Caco-2 (cell line): ENCODE measurements at regions not wholly inside any gene's neighbourhood (a gene's known extent, or its start where the extent isn't known, plus 50 kb on each side); places are given as distances from the start of the nearest gene placed in this dataset.

Experiments
- BruUV-seq: library from RNA; stranded (reverse); fragments of 400-500 nt; replicated peaks from 2 replicates; lab custom pipeline; 2021; lab: Mats Ljungman, UMichigan
- CTCF ChIA-PET: fragments of 300-600 bp; sonication (Branson Sonifier 250); formaldehyde crosslinking; loops from one replicate; lab custom pipeline; 2022; ENCODE audit warnings: antibody characterized with exemption; lab: Charles Lee
- POLR2A ChIA-PET: fragments of 300-600 bp; sonication (Branson Sonifier 250); formaldehyde crosslinking; loops from one replicate; lab custom pipeline; 2022; ENCODE audit warnings: antibody characterized with exemption; lab: Charles Lee
- DNase-seq, 2 experiments: peaks; one replicate each; pipeline versions ENCODE4 v3.0.0 to v3.0.0-alpha.2; 2020 to 2022
- H3K27me3 ChIP-seq: replicated peaks from 2 replicates; pipeline ENCODE4 v1.6.0; 2011; ENCODE audit warnings: low read length; ENCODE audit not compliant: control insufficient read depth, insufficient read depth
- H3K36me3 ChIP-seq: 2 replicates; pipeline ENCODE4 v1.5.1; 2011; ENCODE audit warnings: low read length; ENCODE audit not compliant: control insufficient read depth, insufficient read depth
- H3K4me1 ChIP-seq: fragments of 250-450 bp; sonication (Bioruptor Pico); 2 replicates; pipeline ENCODE4 v1.5.1; 2020; ENCODE audit warnings: mild to moderate bottlenecking
- H3K4me3 ChIP-seq: 2 replicates; pipeline ENCODE4 v1.5.1; 2011; ENCODE audit warnings: low read depth, mild to moderate bottlenecking, control low read depth, low read length
- H3K9me3 ChIP-seq: fragments of 250-450 bp; sonication (Bioruptor Pico); 2 replicates; pipeline ENCODE4 v1.5.1; 2020; ENCODE audit warnings: mild to moderate bottlenecking, moderate library complexity
- H3K27ac Mint-ChIP-seq: one replicate; pipeline ENCODE4 v1.8.0; 2022; ENCODE audit warnings: mixed read lengths; ENCODE audit not compliant: unreplicated experiment
- H3K27me3 Mint-ChIP-seq: one replicate; pipeline ENCODE4 v1.8.0; 2022; ENCODE audit warnings: mixed read lengths; ENCODE audit not compliant: insufficient read depth, unreplicated experiment
- H3K36me3 Mint-ChIP-seq: one replicate; pipeline ENCODE4 v1.8.0; 2022; ENCODE audit warnings: mild to moderate bottlenecking, mixed read lengths; ENCODE audit not compliant: insufficient read depth, unreplicated experiment
- H3K4me1 Mint-ChIP-seq: one replicate; pipeline ENCODE4 v1.8.0; 2022; ENCODE audit warnings: low read depth, mixed read lengths; ENCODE audit not compliant: unreplicated experiment
- H3K4me3 Mint-ChIP-seq: one replicate; pipeline ENCODE4 v1.8.0; 2022; ENCODE audit warnings: mild to moderate bottlenecking, moderate library complexity, mixed read lengths; ENCODE audit not compliant: unreplicated experiment
- H3K9me3 Mint-ChIP-seq: one replicate; pipeline ENCODE4 v1.8.0; 2022; ENCODE audit warnings: mixed read lengths; ENCODE audit not compliant: unreplicated experiment
- intact Hi-C: fragments of 100-400 bp; cut with micrococcal nuclease; formaldehyde crosslinking; loops from one replicate; pipeline ENCODE4 v1.10.0; 2022; ENCODE audit not compliant: unreplicated experiment
- TF ChIP-seq, protein P1 (sequence below), 2 experiments: fragments of 200-600 bp in 1 of 2; IDR thresholded peaks; 1 replicate in 1 of 2; 2 replicates in 1 of 2; pipeline versions ENCODE4 v1.5.1 to v1.8.0; 2011 to 2022; ENCODE audit warnings: antibody characterized with exemption in 1 of 2, control low read depth in 1 of 2, inconsistent platforms in 1 of 2, low read depth in 1 of 2, low read length in 1 of 2, mild to moderate bottlenecking in 1 of 2, moderate library complexity in 1 of 2; ENCODE audit not compliant: insufficient read depth in 1 of 2, severe bottlenecking in 1 of 2, unreplicated experiment in 1 of 2

DNA sequence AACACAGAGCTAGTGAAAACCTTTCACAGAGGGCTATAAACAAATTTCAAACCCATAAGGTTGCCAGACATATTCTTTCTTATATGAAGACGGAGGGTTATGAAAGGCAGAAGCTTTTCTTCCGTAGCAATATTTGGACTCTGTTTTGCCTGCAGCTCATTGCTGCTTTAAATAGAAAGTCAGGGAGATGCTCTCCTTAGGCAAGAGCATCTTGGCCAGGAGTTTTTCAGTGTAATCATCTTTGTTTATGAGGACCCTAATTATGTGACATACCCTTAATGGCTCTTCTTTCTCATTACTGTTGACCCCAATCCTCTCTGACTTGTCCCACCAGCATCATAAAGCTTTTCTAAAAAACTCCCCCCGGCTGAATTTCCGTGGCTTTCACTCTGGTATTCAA lies 433.4 kb upstream of the NRXN1 start:
- intact Hi-C loops: no loop called here
- Mint-ChIP-seq H3K4me1 (no peaks in the 10 kb centered on the region), H3K9me3 (no peaks in the 10 kb centered on the region), H3K4me3 (no peak overlapping the region), H3K36me3 (no peaks in the 10 kb centered on the region), H3K27ac (no peak overlapping the region), H3K27me3 (peaks cover 2% of the 10 kb centered on the region)
- H3K27me3 ChIP-seq: no peaks in the 10 kb centered on the region
- no TSS peak for BruUV-seq
- no peaks in the 10 kb centered on the region for H3K9me3 ChIP-seq
- TF ChIP-seq, protein P1, sequence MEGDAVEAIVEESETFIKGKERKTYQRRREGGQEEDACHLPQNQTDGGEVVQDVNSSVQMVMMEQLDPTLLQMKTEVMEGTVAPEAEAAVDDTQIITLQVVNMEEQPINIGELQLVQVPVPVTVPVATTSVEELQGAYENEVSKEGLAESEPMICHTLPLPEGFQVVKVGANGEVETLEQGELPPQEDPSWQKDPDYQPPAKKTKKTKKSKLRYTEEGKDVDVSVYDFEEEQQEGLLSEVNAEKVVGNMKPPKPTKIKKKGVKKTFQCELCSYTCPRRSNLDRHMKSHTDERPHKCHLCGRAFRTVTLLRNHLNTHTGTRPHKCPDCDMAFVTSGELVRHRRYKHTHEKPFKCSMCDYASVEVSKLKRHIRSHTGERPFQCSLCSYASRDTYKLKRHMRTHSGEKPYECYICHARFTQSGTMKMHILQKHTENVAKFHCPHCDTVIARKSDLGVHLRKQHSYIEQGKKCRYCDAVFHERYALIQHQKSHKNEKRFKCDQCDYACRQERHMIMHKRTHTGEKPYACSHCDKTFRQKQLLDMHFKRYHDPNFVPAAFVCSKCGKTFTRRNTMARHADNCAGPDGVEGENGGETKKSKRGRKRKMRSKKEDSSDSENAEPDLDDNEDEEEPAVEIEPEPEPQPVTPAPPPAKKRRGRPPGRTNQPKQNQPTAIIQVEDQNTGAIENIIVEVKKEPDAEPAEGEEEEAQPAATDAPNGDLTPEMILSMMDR (IDR thresholded peaks at IDR 0.05; ENCODE audit: insufficient read depth in 1 of 2, low read depth in 1 of 2, low read length in 1 of 2, severe bottlenecking in 1 of 2, unreplicated experiment in 1 of 2): no peak
- ChIA-PET POLR2A (no interaction called here), CTCF (no interaction called here)
- no peak overlapping the region for H3K4me3 ChIP-seq
- DNase-seq: no peak
- no peaks in the 10 kb centered on the region for H3K36me3 ChIP-seq
- no peaks in the 10 kb centered on the region for H3K4me1 ChIP-seq

DNA sequence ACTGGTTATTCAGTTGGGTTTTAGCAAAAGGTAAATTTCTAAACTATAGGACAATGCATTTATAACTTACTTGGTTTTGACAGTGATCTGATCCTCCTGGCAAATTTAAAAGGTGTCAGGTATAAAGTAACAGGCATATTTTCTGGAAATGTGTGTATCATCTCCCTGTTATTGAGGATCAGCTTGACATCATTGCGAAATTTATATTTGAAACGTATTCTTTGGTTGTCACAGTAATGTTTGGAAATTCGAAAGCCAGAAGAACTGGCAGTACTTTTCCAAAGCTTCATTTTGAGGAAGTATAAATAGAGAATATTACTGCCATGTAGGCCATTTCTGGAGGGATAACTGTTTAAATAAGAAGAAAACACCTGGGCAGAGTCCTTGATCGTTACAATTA lies 422.2 kb upstream of the NRXN1 start:
- no TSS peak for BruUV-seq
- Mint-ChIP-seq H3K4me1 (no peaks in the 10 kb centered on the region), H3K27ac (no peak overlapping the region), H3K4me3 (no peak overlapping the region), H3K9me3 (peaks cover 9% of the 10 kb centered on the region), H3K27me3 (no peaks in the 10 kb centered on the region), H3K36me3 (no peaks in the 10 kb centered on the region)
- CTCF ChIA-PET: no interaction called here
- 0 out of 2 replicates have a peak, but pooled peaks cover 4% of the 10 kb centered on the region for H3K9me3 ChIP-seq
- H3K4me3 ChIP-seq: no peak overlapping the region
- no peaks in the 10 kb centered on the region for H3K27me3 ChIP-seq
- no peaks in the 10 kb centered on the region for H3K36me3 ChIP-seq
- no peaks in the 10 kb centered on the region for H3K4me1 ChIP-seq
- intact Hi-C loops: no loop called here
- no peak for DNase-seq
- TF ChIP-seq, protein P1 (IDR thresholded peaks at IDR 0.05; ENCODE audit: insufficient read depth in 1 of 2, low read depth in 1 of 2, low read length in 1 of 2, severe bottlenecking in 1 of 2, unreplicated experiment in 1 of 2): no peak
- POLR2A ChIA-PET: no interaction called here

DNA sequence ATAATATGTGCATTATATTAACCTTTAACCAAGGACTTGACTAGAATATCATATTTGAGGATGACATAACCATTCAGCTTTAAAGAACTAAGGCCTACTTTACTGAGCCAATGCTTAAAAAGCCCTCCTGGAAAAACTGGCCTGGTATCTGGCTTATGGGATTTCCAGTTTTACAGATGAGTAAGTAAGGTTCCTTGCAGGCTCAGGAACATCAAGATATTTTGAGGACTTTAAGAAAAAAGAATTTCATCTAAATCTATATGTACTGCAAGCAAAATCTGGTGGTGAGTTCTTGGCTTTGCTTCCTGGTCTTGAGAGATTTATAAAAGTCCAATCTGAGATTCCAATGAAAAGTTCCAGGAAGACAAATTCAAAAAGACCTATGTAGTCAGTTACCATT lies 417.0 kb upstream of the NRXN1 start:
- peaks cover 3% of the 10 kb centered on the region for H3K27me3 Mint-ChIP-seq
- Histone ChIP-seq H3K4me3 (no peak overlapping the region), H3K36me3 (no peaks in the 10 kb centered on the region), H3K9me3 (0 out of 2 replicates have a peak, but pooled peaks cover 4% of the 10 kb centered on the region), H3K27me3 (no peaks in the 10 kb centered on the region), H3K4me1 (no peaks in the 10 kb centered on the region)
- no peak overlapping the region for H3K27ac Mint-ChIP-seq
- H3K36me3 Mint-ChIP-seq: no peaks in the 10 kb centered on the region
- DNase-seq: no peak
- peaks cover 9% of the 10 kb centered on the region for H3K9me3 Mint-ChIP-seq
- H3K4me3 Mint-ChIP-seq: no peak overlapping the region
- no TSS peak for BruUV-seq
- POLR2A ChIA-PET: no interaction called here
- CTCF ChIA-PET: no interaction called here
- TF ChIP-seq, protein P1 (IDR thresholded peaks at IDR 0.05; ENCODE audit: insufficient read depth in 1 of 2, low read depth in 1 of 2, low read length in 1 of 2, severe bottlenecking in 1 of 2, unreplicated experiment in 1 of 2): no peak
- H3K4me1 Mint-ChIP-seq: no peaks in the 10 kb centered on the region
- intact Hi-C loops: no loop called here
